B cell (primary cell): ENCODE measurements at regions not wholly inside any gene's neighbourhood (a gene's known extent, or its start where the extent isn't known, plus 50 kb on each side); places are given as distances from the start of the nearest gene placed in this dataset.

ENCODE experiments used
- CTCF ChIP-seq: fragments of 200-600 bp; IDR thresholded peaks from one replicate; pipeline ENCODE4 v1.8.0; 2022; ENCODE audit warnings: antibody characterized with exemption, mild to moderate bottlenecking
- EZH2 ChIP-seq: IDR thresholded peaks from 2 replicates; pipeline ENCODE4 v1.6.1; 2012; ENCODE audit warnings: borderline replicate concordance, low read depth, mild to moderate bottlenecking, moderate library complexity, low read length; ENCODE audit not compliant: insufficient read depth, poor library complexity, severe bottlenecking

GRCh38 chr4:73345399-73345975 lies 58.6 kb upstream of the ALB start:
- TF ChIP-seq CTCF (no peak), EZH2 (no peak)
